ENCODE measurements at regions not wholly inside any gene's neighbourhood (a gene's known extent, or its start where the extent isn't known, plus 50 kb on each side); places are given as distances from the start of the nearest gene placed in this dataset.

DNA sequence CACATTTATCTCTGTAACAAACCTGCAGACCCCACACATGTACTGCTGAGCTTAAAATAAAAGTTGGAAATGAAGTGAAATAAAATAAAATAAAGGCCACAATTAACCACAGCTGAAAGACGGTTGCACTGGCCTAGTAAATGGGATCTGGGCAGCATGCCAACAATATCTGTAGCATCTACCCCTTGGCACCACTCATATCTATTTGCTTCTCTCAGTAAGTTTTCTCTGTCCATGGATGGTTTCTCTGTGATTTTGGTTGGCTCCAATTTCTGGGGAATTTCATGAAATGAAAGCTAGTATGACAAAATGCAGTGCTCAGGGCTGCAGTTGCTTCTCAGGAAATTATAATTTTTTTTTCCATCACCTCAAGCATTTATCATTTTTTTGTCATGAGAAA, 172.0 kb upstream of the IL15 start (continued):
- TF ChIP-seq, protein P1, sequence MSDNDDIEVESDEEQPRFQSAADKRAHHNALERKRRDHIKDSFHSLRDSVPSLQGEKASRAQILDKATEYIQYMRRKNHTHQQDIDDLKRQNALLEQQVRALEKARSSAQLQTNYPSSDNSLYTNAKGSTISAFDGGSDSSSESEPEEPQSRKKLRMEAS (IDR thresholded peaks at IDR 0.05; ENCODE audit: low read depth): no peak
- TF ChIP-seq RXRA (IDR thresholded peaks at IDR 0.05; ENCODE audit: borderline replicate concordance, low read depth) (no peak), TEAD4 (IDR thresholded peaks at IDR 0.05; ENCODE audit: borderline replicate concordance, insufficient read depth) (0 out of 2 replicates have a peak, but pooled peaks have one; percentile 30), NRF1 (IDR thresholded peaks at IDR 0.05; ENCODE audit: low read depth, low read length) (no peak), GABPA (IDR thresholded peaks at IDR 0.05; ENCODE audit: low read depth) (no peak), RAD21 (IDR thresholded peaks at IDR 0.05; ENCODE audit: low read length) (peak; percentile 46), GATA2 (CRISPR knock-in tag; IDR thresholded peaks at IDR 0.05) (peak; percentile 90), CHD2 (IDR thresholded peaks at IDR 0.05; ENCODE audit: low read length, partially characterized antibody) (peak; percentile 76)
- TF ChIP-seq, protein P2, sequence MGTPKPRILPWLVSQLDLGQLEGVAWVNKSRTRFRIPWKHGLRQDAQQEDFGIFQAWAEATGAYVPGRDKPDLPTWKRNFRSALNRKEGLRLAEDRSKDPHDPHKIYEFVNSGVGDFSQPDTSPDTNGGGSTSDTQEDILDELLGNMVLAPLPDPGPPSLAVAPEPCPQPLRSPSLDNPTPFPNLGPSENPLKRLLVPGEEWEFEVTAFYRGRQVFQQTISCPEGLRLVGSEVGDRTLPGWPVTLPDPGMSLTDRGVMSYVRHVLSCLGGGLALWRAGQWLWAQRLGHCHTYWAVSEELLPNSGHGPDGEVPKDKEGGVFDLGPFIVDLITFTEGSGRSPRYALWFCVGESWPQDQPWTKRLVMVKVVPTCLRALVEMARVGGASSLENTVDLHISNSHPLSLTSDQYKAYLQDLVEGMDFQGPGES (IDR thresholded peaks at IDR 0.05; ENCODE audit: low read depth, low read length): no peak
- TF ChIP-seq, protein P3, sequence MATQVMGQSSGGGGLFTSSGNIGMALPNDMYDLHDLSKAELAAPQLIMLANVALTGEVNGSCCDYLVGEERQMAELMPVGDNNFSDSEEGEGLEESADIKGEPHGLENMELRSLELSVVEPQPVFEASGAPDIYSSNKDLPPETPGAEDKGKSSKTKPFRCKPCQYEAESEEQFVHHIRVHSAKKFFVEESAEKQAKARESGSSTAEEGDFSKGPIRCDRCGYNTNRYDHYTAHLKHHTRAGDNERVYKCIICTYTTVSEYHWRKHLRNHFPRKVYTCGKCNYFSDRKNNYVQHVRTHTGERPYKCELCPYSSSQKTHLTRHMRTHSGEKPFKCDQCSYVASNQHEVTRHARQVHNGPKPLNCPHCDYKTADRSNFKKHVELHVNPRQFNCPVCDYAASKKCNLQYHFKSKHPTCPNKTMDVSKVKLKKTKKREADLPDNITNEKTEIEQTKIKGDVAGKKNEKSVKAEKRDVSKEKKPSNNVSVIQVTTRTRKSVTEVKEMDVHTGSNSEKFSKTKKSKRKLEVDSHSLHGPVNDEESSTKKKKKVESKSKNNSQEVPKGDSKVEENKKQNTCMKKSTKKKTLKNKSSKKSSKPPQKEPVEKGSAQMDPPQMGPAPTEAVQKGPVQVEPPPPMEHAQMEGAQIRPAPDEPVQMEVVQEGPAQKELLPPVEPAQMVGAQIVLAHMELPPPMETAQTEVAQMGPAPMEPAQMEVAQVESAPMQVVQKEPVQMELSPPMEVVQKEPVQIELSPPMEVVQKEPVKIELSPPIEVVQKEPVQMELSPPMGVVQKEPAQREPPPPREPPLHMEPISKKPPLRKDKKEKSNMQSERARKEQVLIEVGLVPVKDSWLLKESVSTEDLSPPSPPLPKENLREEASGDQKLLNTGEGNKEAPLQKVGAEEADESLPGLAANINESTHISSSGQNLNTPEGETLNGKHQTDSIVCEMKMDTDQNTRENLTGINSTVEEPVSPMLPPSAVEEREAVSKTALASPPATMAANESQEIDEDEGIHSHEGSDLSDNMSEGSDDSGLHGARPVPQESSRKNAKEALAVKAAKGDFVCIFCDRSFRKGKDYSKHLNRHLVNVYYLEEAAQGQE (IDR thresholded peaks at IDR 0.05; ENCODE audit: low read depth, low read length): no peak

DNA sequence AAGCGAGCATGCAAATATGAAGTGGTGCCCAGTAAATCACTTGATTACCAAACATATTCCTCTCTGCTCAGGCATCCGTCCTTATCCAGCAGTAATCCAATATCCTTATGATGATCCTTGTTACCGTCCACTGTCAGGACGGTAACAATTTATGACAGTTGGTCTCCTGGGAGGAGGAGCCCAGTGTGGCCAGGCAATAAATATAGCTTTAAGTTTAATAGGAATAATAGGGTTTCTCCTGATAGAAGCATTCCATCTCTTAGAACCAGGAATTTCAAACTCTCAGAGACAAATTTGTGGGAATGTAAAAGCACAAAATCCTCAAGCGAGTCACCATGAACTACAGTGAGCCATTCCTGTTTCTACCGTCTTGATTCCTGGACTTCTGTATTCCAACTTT, 171.2 kb upstream of the IL15 start:
- H3K9me3 ChIP-seq: no peaks in the 10 kb centered on the region
- DNase-seq: peak; percentile 14
- no peaks in the 10 kb centered on the region for H3K36me3 ChIP-seq (replicated peaks in 1 of 2; ENCODE audit: control insufficient read depth in 1 of 2, insufficient read depth in 2 of 2, low read length in 1 of 2)
- H4K20me1 ChIP-seq (ENCODE audit: insufficient read depth): no peaks in the 10 kb centered on the region
- H3K27ac ChIP-seq (ENCODE audit: low read depth in 2 of 2, low read length in 1 of 2): peak overlapping the region; percentile 62 to 87
- peaks cover 17% of the 10 kb centered on the region for H3F3A ChIP-seq (replicated peaks; ENCODE audit: insufficient read depth)
- peaks cover 0 to 12% of the 10 kb centered on the region in 2 experiments; a peak in 3 of 4 replicates for H3K4me1 ChIP-seq (ENCODE audit: control insufficient read depth in 1 of 2, insufficient read depth in 2 of 2, low read depth in 1 of 2, low read length in 1 of 2)
- ChIA-PET CTCF (interaction anchor here (0.9 kb wide), 1 partner anchor 119 kb away, joined by 4 read pairs; no protein-coding TSS in a partner anchor), POLR2A (interaction anchor here (0.6 kb wide), 1 partner anchor 20 kb away, joined by 3 read pairs; no protein-coding TSS in a partner anchor)
- no peaks in the 10 kb centered on the region for H3K79me2 ChIP-seq (ENCODE audit: insufficient read depth)
- no peaks in the 10 kb centered on the region for H3K9me2 ChIP-seq
- H3K4me3 ChIP-seq (ENCODE audit: low read depth in 2 of 2, low read length in 1 of 2): no peak overlapping the region
- H3K27me3 ChIP-seq (ENCODE audit: insufficient read depth): no peaks in the 10 kb centered on the region
- TF ChIP-seq TEAD4 (IDR thresholded peaks at IDR 0.05; ENCODE audit: borderline replicate concordance, insufficient read depth) (peak; percentile 73), EP300 (IDR thresholded peaks at IDR 0.05; ENCODE audit: borderline replicate concordance in 1 of 2, low read depth in 1 of 2, low read length in 1 of 2) (peak; percentile 35 to 89; a peak in 2 of 4 replicates), GATA2 (CRISPR knock-in tag; IDR thresholded peaks at IDR 0.05) (no peak), SMC3 (IDR thresholded peaks at IDR 0.05; ENCODE audit: low read depth, low read length) (no peak), SIN3A (IDR thresholded peaks at IDR 0.05; ENCODE audit: borderline replicate concordance, low read depth, low read length) (peak; percentile 22; the same call in 1 of the 2 replicates), POLR2AphosphoS5 (IDR thresholded peaks at IDR 0.05; ENCODE audit: low read depth, low read length) (peak; percentile 62), NFIC (IDR thresholded peaks at IDR 0.05; ENCODE audit: borderline replicate concordance) (peak; percentile 53; the same call in 1 of the 2 replicates), JUND (IDR thresholded peaks at IDR 0.05) (peak; percentile 73), MEF2A (IDR thresholded peaks at IDR 0.05; ENCODE audit: borderline replicate concordance, low read depth) (peak; percentile 23; the same call in 1 of the 2 replicates), GABPA (IDR thresholded peaks at IDR 0.05; ENCODE audit: low read depth) (no peak), TCF12 (IDR thresholded peaks at IDR 0.05) (peak; percentile 97), FOSL2 (IDR thresholded peaks at IDR 0.05; ENCODE audit: borderline replicate concordance, low read depth) (peak; percentile 22; the same call in 1 of the 2 replicates), FOXM1 (IDR thresholded peaks at IDR 0.05; ENCODE audit: low read depth) (0 out of 2 replicates have a peak, but pooled peaks have one; percentile 42)
- TF ChIP-seq, protein P1 (IDR thresholded peaks at IDR 0.05; ENCODE audit: low read depth): no peak
- TF ChIP-seq, protein P4, sequence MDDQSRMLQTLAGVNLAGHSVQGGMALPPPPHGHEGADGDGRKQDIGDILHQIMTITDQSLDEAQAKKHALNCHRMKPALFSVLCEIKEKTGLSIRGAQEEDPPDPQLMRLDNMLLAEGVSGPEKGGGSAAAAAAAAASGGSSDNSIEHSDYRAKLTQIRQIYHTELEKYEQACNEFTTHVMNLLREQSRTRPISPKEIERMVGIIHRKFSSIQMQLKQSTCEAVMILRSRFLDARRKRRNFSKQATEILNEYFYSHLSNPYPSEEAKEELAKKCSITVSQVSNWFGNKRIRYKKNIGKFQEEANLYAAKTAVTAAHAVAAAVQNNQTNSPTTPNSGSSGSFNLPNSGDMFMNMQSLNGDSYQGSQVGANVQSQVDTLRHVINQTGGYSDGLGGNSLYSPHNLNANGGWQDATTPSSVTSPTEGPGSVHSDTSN (IDR thresholded peaks at IDR 0.05): peak; percentile 95
- TF ChIP-seq, protein P3 (IDR thresholded peaks at IDR 0.05; ENCODE audit: low read depth, low read length): no peak
- H3K4me2 ChIP-seq: no peak overlapping the region
- H3K9ac ChIP-seq: no peak overlapping the region
- H2AFZ ChIP-seq (ENCODE audit: low read depth): no peak overlapping the region
- 36% methylated on average over 6 of the region's 6 CpGs for WGBS (ENCODE audit: low lambda C conversion rate)

All from SK-N-SH (cell line).